ENCODE measurements at regions not wholly inside any gene's neighbourhood (a gene's known extent, or its start where the extent isn't known, plus 50 kb on each side); places are given as distances from the start of the nearest gene placed in this dataset.
A peak's percentile ranks its signal among the peaks of the same experiment; 100 is the strongest.

DNA sequence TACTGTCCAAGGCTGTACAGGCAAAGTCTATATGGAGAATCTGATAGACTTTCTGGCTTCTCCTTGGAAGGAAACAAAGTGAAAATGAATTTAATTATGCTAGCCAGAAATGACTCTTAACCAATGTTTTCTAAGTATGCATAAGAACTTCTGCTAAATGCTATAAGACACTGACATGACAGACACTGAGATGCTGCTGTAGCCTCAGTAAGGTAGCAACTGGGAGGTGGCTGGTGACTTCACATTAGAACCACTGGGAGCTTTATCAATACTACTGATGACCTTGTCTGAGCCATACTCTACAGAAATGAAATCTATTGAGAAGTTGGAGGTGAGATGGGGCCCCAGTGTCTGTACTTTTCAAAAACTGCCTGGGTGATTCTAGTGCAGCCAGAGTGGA, 188.6 kb downstream of the ZNF365 start:
- TF ChIP-seq, protein P1, sequence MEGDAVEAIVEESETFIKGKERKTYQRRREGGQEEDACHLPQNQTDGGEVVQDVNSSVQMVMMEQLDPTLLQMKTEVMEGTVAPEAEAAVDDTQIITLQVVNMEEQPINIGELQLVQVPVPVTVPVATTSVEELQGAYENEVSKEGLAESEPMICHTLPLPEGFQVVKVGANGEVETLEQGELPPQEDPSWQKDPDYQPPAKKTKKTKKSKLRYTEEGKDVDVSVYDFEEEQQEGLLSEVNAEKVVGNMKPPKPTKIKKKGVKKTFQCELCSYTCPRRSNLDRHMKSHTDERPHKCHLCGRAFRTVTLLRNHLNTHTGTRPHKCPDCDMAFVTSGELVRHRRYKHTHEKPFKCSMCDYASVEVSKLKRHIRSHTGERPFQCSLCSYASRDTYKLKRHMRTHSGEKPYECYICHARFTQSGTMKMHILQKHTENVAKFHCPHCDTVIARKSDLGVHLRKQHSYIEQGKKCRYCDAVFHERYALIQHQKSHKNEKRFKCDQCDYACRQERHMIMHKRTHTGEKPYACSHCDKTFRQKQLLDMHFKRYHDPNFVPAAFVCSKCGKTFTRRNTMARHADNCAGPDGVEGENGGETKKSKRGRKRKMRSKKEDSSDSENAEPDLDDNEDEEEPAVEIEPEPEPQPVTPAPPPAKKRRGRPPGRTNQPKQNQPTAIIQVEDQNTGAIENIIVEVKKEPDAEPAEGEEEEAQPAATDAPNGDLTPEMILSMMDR (IDR thresholded peaks at IDR 0.05; ENCODE audit: low read depth, low read length): no peak
- in situ Hi-C loops (cut with HindIII; ENCODE audit: low sequenced_read_pairs): no loop called here
- no peak overlapping the region for H3K4me3 ChIP-seq (ENCODE audit: low read depth, low read length)
- DNase-seq (ENCODE audit: low read depth, low spot score): no peak

DNA sequence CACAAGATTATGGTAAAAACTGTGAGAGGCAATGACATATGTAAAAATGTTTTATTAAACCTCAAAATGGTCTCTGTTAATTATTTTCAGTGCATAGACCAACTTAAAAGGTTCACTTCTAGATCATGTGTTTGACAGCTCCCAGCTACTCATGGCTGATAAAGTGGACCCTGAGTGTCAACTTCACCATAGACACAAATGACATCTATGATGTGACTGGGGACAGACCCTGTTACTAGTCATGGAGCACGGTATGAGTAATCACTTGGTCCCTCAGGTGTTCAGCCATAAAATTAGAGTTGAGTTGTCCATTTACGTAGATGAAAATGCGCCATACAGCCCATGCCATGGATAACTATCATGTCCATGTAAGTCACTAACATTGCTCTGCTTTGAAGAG, 199.8 kb downstream of the ZNF365 start:
- H3K4me3 ChIP-seq (ENCODE audit: low read depth, low read length): no peak overlapping the region
- in situ Hi-C loops (cut with HindIII; ENCODE audit: low sequenced_read_pairs): no loop called here
- DNase-seq (ENCODE audit: low read depth, low spot score): no peak
- TF ChIP-seq, protein P1 (IDR thresholded peaks at IDR 0.05; ENCODE audit: low read depth, low read length): no peak

DNA sequence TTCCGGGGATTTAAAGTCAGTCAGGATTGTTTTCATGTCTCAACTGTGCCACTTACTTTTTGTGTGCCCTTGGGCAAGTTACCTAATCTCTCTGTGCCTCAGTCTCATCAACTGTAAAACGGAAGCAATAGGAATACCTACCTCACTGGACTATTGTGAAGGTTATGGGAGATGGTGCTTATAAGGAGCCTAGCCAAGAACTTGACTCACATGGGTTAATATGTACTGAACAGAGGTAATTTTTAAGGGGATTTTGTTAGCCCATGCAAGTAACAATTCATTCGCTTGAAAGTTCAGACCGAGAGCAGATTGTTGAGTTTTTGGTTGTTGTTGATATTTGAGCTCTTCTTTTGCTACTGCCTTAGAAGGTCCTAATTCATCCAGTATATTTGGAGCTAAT, 202.9 kb downstream of the ZNF365 start:
- H3K4me3 ChIP-seq (ENCODE audit: low read depth, low read length): no peak overlapping the region
- no peak for DNase-seq (ENCODE audit: low read depth, low spot score)
- TF ChIP-seq, protein P1 (IDR thresholded peaks at IDR 0.05; ENCODE audit: low read depth, low read length): no peak
- in situ Hi-C loops (cut with HindIII; ENCODE audit: low sequenced_read_pairs): no loop called here

DNA sequence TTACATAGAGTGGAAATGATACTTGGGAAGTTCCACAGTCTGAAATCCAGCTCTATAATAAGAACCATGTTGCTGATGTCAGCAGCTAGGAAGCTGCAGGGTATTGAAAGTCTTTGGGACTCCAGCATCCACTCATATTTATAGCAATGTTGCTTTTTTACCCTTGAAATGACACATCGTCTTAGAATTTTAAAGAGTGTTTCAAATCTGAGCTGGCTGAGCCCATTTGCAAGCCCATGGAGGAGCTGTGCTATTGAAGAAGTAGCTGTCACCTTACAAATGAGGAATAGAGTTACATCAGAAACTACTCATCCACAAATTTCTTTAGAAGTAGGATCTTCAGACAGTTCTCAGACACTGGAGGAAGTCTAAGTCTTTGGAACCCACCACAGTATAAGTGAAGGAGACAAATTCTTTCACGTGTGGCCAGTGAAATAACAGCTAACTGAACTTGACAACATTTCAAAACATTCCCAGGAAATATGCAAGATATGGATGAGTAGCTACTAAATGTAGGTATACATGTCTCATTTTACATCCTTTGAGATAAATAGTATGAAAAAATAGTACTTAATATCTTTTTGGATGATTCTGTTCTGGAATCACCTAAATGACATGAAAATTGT, 203.6 kb downstream of the ZNF365 start:
- in situ Hi-C loops (cut with HindIII; ENCODE audit: low sequenced_read_pairs): no loop called here
- peak; percentile 79 for DNase-seq (ENCODE audit: low read depth, low spot score)
- H3K4me3 ChIP-seq (ENCODE audit: low read depth, low read length): no peak overlapping the region
- TF ChIP-seq, protein P1 (IDR thresholded peaks at IDR 0.05; ENCODE audit: low read depth, low read length): no peak

DNA sequence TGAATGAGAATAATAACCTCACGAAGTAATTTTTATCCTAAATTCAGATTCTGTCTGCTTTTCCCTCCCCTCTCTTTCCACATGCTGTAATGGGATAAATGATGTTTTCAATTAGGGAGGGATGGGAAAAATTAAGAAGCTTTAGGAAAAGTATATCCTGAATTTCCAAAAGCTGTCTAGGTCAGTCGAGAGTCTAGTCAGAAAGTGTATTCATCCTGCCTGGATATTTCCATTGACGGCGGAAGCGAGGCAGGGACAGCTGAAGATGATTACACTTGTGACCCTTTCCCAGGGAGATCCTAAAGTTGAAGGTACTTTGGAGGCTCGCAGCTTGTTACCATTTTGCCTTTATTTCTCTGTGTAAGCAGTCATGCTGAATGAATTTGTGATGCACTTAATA, 204.1 kb downstream of the ZNF365 start:
- no peak overlapping the region for H3K4me3 ChIP-seq (ENCODE audit: low read depth, low read length)
- in situ Hi-C loops (cut with HindIII; ENCODE audit: low sequenced_read_pairs): no loop called here
- no peak for DNase-seq (ENCODE audit: low read depth, low spot score)
- TF ChIP-seq, protein P1 (IDR thresholded peaks at IDR 0.05; ENCODE audit: low read depth, low read length): no peak

DNA sequence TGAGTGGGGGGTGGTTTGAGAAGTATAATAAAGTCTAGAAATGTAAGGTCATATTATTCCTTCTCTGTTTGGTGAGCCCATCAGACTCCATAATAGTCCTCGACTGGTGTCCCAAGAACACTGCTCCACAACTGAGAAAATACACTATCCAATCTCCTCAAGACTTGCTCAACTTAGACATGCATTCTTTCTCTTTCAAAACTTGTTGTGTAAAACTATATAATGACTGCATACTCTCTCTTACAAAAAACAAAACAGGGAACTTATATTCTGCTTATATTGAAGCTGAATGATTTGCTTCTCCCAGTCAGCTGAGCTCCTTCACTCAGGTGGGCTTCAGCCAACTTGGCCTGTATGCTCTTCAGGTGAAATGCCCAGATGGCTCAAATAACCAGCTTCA, 204.7 kb downstream of the ZNF365 start:
- in situ Hi-C loops (cut with HindIII; ENCODE audit: low sequenced_read_pairs): no loop called here
- H3K4me3 ChIP-seq (ENCODE audit: low read depth, low read length): no peak overlapping the region
- DNase-seq (ENCODE audit: low read depth, low spot score): no peak
- TF ChIP-seq, protein P1 (IDR thresholded peaks at IDR 0.05; ENCODE audit: low read depth, low read length): no peak

All from astrocyte of the spinal cord (primary cell).